PC-9 (cell line): ENCODE measurements at regions not wholly inside any gene's neighbourhood (a gene's known extent, or its start where the extent isn't known, plus 50 kb on each side); places are given as distances from the start of the nearest gene placed in this dataset.

Experiments
- BruUV-seq: library from RNA; stranded (reverse); fragments of 400-500 nt; replicated peaks from 2 replicates; lab custom pipeline; 2021; lab: Mats Ljungman, UMichigan
- CTCF ChIA-PET: fragments of 300-600 bp; sonication (Branson Sonifier 250); formaldehyde crosslinking; loops from one replicate; lab custom pipeline; 2022; ENCODE audit warnings: antibody characterized with exemption; lab: Charles Lee
- POLR2A ChIA-PET: fragments of 300-600 bp; sonication (Branson Sonifier 250); formaldehyde crosslinking; loops from one replicate; lab custom pipeline; 2022; ENCODE audit warnings: antibody characterized with exemption; ENCODE audit not compliant: unreplicated experiment; lab: Charles Lee
- DNase-seq, 2 experiments: peaks; one replicate each; pipeline versions ENCODE4 v3.0.0 to v3.0.0-alpha.2; 2015 to 2022; ENCODE audit warnings: mixed read lengths in 1 of 2
- H2AFZ ChIP-seq: fragments of 200-600 bp; sonication (generic); 2 replicates; pipeline ENCODE4 v1.8.1; 2017; ENCODE audit warnings: antibody characterized with exemption
- H3F3A ChIP-seq: fragments of 200-600 bp; sonication (generic); 2 replicates; pipeline ENCODE4 v1.8.1; 2017; ENCODE audit warnings: antibody characterized with exemption, mild to moderate bottlenecking, low read depth; ENCODE audit not compliant: insufficient read depth
- H3K27ac ChIP-seq: fragments of 200-600 bp; sonication (generic); 2 replicates; pipeline ENCODE4 v1.6.1; 2016; ENCODE audit warnings: mixed run types
- H3K27me3 ChIP-seq: fragments of 200-600 bp; sonication (generic); 2 replicates; pipeline ENCODE4 v1.6.1; 2016; ENCODE audit warnings: low read depth, mixed run types; ENCODE audit not compliant: insufficient read depth
- H3K36me3 ChIP-seq: fragments of 200-600 bp; sonication (generic); 2 replicates; pipeline ENCODE4 v1.6.1; 2016; ENCODE audit warnings: low read depth, mixed run types
- H3K4me1 ChIP-seq: fragments of 200-600 bp; sonication (generic); replicated peaks from 2 replicates; pipeline ENCODE4 v1.6.1; 2016; ENCODE audit warnings: mixed run types; ENCODE audit not compliant: insufficient read depth
- H3K4me2 ChIP-seq: fragments of 200-600 bp; sonication (generic); 2 replicates; pipeline ENCODE4 v1.6.1; 2017; ENCODE audit warnings: mixed run types
- H3K4me3 ChIP-seq: fragments of 200-600 bp; sonication (generic); 2 replicates; pipeline ENCODE4 v1.6.1; 2016; ENCODE audit warnings: mixed run types
- H3K79me2 ChIP-seq: fragments of 200-600 bp; sonication (generic); 2 replicates; pipeline ENCODE4 v1.6.1; 2017; ENCODE audit warnings: low read depth, mixed run types
- H3K9me2 ChIP-seq: fragments of 200-600 bp; sonication (generic); 2 replicates; pipeline ENCODE4 v1.8.1; 2017; ENCODE audit warnings: mild to moderate bottlenecking; ENCODE audit not compliant: insufficient read depth
- H3K9me3 ChIP-seq: fragments of 200-600 bp; sonication (generic); 2 replicates; pipeline ENCODE4 v1.8.1; 2016; ENCODE audit warnings: low read depth; ENCODE audit not compliant: insufficient read depth
- H4K20me1 ChIP-seq: fragments of 200-600 bp; sonication (generic); 2 replicates; pipeline ENCODE4 v1.8.1; 2017; ENCODE audit not compliant: insufficient read depth
- CTCF ChIP-seq: fragments of 200-600 bp; sonication (generic); conservative IDR thresholded peaks from 2 replicates; pipeline ENCODE4 v1.6.1; 2017; ENCODE audit warnings: mixed run types, antibody characterized with exemption, mild to moderate bottlenecking, moderate library complexity
- EZH2 ChIP-seq: fragments of 200-600 bp; sonication (generic); IDR thresholded peaks from 2 replicates; pipeline ENCODE4 v1.8.0; 2017; ENCODE audit warnings: antibody characterized with exemption, low read depth
- intact Hi-C: fragments of 100-400 bp; cut with micrococcal nuclease; formaldehyde crosslinking; loops from one replicate; pipeline ENCODE4 v1.10.0; 2022; ENCODE audit not compliant: unreplicated experiment

GRCh38 chr1:218501161-218501560, 156.0 kb downstream of the TGFB2 start:
- H3F3A ChIP-seq: peaks cover 34% of the 10 kb centered on the region
- no TSS peak for BruUV-seq
- H3K79me2 ChIP-seq: no peaks in the 10 kb centered on the region
- no peak for TF ChIP-seq CTCF
- H3K4me1 ChIP-seq: peaks cover 37% of the 10 kb centered on the region
- H3K9me2 ChIP-seq: no peaks in the 10 kb centered on the region
- H3K9me3 ChIP-seq: peaks cover 14% of the 10 kb centered on the region
- H3K4me2 ChIP-seq: no peak overlapping the region
- no peaks in the 10 kb centered on the region for H3K36me3 ChIP-seq
- H3K27me3 ChIP-seq: no peaks in the 10 kb centered on the region
- H2AFZ ChIP-seq: no peak overlapping the region
- no peaks in the 10 kb centered on the region for H4K20me1 ChIP-seq
- H3K27ac ChIP-seq: no peak overlapping the region
- ChIA-PET CTCF (no interaction called here), POLR2A (no interaction called here)
- intact Hi-C loops: no loop called here
- H3K4me3 ChIP-seq: no peak overlapping the region
- no peak for DNase-seq

GRCh38 chr1:218502383-218502782, 157.2 kb downstream of the TGFB2 start:
- no peak for DNase-seq
- TF ChIP-seq CTCF (no peak), EZH2 (no peak)
- intact Hi-C loops: no loop called here
- POLR2A ChIA-PET: no interaction called here
- H3K27me3 ChIP-seq: no peaks in the 10 kb centered on the region
- peaks cover 25% of the 10 kb centered on the region for H3F3A ChIP-seq
- BruUV-seq: no TSS peak
- no peaks in the 10 kb centered on the region for H3K36me3 ChIP-seq
- no peaks in the 10 kb centered on the region for H3K79me2 ChIP-seq
- H3K9me3 ChIP-seq: peaks cover 26% of the 10 kb centered on the region
- H3K4me3 ChIP-seq: no peak overlapping the region
- H2AFZ ChIP-seq: no peak overlapping the region
- CTCF ChIA-PET: no interaction called here
- H3K27ac ChIP-seq: no peak overlapping the region
- peaks cover 28% of the 10 kb centered on the region for H3K4me1 ChIP-seq
- H4K20me1 ChIP-seq: no peaks in the 10 kb centered on the region
- no peak overlapping the region for H3K4me2 ChIP-seq
- no peaks in the 10 kb centered on the region for H3K9me2 ChIP-seq

- CTCF ChIA-PET: no interaction called here
Measured at GRCh38 chr1:218503102-218503501, 158.0 kb downstream of the TGFB2 start.

GRCh38 chr1:218507355-218508002, 162.3 kb downstream of the TGFB2 start:
- Histone ChIP-seq H3K79me2 (no peaks in the 10 kb centered on the region), H3K27ac (no peak overlapping the region), H3K4me3 (no peak overlapping the region), H3K27me3 (no peaks in the 10 kb centered on the region), H3F3A (no peaks in the 10 kb centered on the region), H4K20me1 (no peaks in the 10 kb centered on the region), H3K36me3 (no peaks in the 10 kb centered on the region), H3K4me1 (no peaks in the 10 kb centered on the region), H2AFZ (no peak overlapping the region), H3K4me2 (no peak overlapping the region), H3K9me3 (peaks cover 38% of the 10 kb centered on the region), H3K9me2 (no peaks in the 10 kb centered on the region)
- TF ChIP-seq EZH2 (no peak), CTCF (no peak)
- intact Hi-C loops: no loop called here
- no TSS peak for BruUV-seq
- DNase-seq: no peak
- ChIA-PET CTCF (no interaction called here), POLR2A (no interaction called here)

More at GRCh38 chr1:218503102-218503501, 158.0 kb downstream of the TGFB2 start:
- H3K27ac ChIP-seq: no peak overlapping the region
- no peaks in the 10 kb centered on the region for H3K27me3 ChIP-seq
- intact Hi-C loops: no loop called here
- no peaks in the 10 kb centered on the region for H3K79me2 ChIP-seq
- BruUV-seq: no TSS peak
- no peak for TF ChIP-seq EZH2
- peaks cover 31% of the 10 kb centered on the region for H3K9me3 ChIP-seq
- H3K36me3 ChIP-seq: no peaks in the 10 kb centered on the region
- H3K4me3 ChIP-seq: no peak overlapping the region
- peaks cover 18% of the 10 kb centered on the region for H3F3A ChIP-seq
- DNase-seq: no peak
- H2AFZ ChIP-seq: no peak overlapping the region
- no peak overlapping the region for H3K4me2 ChIP-seq
- H3K4me1 ChIP-seq: peaks cover 21% of the 10 kb centered on the region
- POLR2A ChIA-PET: no interaction called here
- H3K9me2 ChIP-seq: no peaks in the 10 kb centered on the region
- H4K20me1 ChIP-seq: no peaks in the 10 kb centered on the region
